ENCODE measurements at regions not wholly inside any gene's neighbourhood (a gene's known extent, or its start where the extent isn't known, plus 50 kb on each side); places are given as distances from the start of the nearest gene placed in this dataset.

GRCh38 chr5:158013939-158014338, 155.0 kb upstream of the CLINT1 start:
- Histone ChIP-seq H3K36me3 (ENCODE audit: insufficient read depth, low read length) (no peaks in the 10 kb centered on the region), H3K9me3 (ENCODE audit: low read length) (no peaks in the 10 kb centered on the region), H3K27ac (ENCODE audit: low read depth, low read length) (no peak overlapping the region), H3K4me1 (ENCODE audit: insufficient read depth, low read length) (no peaks in the 10 kb centered on the region), H3K9ac (ENCODE audit: low read length) (no peak overlapping the region), H3K27me3 (ENCODE audit: control insufficient read depth in 1 of 2, insufficient read depth in 2 of 2, low read length in 2 of 2) (no peaks in the 10 kb centered on the region), H3K4me3 (ENCODE audit: low read depth in 1 of 2, low read length in 2 of 2) (no peak overlapping the region)

DNA sequence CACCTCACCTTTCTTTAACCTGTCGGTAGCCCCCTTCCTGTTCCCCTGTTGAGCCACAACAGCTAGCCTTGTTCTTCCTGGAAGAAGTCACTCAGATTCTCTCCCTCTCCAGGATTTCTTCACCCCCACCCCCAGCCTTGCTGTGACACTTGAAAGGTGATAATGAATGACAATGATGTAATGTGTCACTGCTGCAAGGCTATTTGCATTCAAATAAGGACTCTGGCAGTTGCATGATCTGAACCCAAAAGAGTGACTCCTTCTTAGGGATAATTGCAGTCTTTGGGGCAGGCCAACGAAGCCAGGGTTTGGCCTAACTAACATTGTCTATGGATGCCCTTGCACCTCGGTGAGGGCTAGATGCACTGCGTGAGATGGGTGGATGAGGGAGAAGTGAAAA, 154.4 kb upstream of the CLINT1 start:
- H3K27ac ChIP-seq (ENCODE audit: low read depth, low read length) = no peak overlapping the region
- no peaks in the 10 kb centered on the region for H3K4me1 ChIP-seq (ENCODE audit: insufficient read depth, low read length)
- H3K27me3 ChIP-seq (ENCODE audit: control insufficient read depth in 1 of 2, insufficient read depth in 2 of 2, low read length in 2 of 2) = no peaks in the 10 kb centered on the region
- H3K9ac ChIP-seq (ENCODE audit: low read length) = no peak overlapping the region
- no peaks in the 10 kb centered on the region for H3K9me3 ChIP-seq (ENCODE audit: low read length)
- H3K4me3 ChIP-seq (ENCODE audit: low read depth in 1 of 2, low read length in 2 of 2) = no peak overlapping the region
- no peaks in the 10 kb centered on the region for H3K36me3 ChIP-seq (ENCODE audit: insufficient read depth, low read length)

GRCh38 chr5:158011422-158011821, 152.5 kb upstream of the CLINT1 start:
- no peak overlapping the region for H3K4me3 ChIP-seq (ENCODE audit: low read depth in 1 of 2, low read length in 2 of 2)
- H3K27ac ChIP-seq (ENCODE audit: low read depth, low read length) = no peak overlapping the region
- no peaks in the 10 kb centered on the region for H3K27me3 ChIP-seq (ENCODE audit: control insufficient read depth in 1 of 2, insufficient read depth in 2 of 2, low read length in 2 of 2)
- no peaks in the 10 kb centered on the region for H3K4me1 ChIP-seq (ENCODE audit: insufficient read depth, low read length)
- no peak overlapping the region for H3K9ac ChIP-seq (ENCODE audit: low read length)
- no peaks in the 10 kb centered on the region for H3K9me3 ChIP-seq (ENCODE audit: low read length)
- H3K36me3 ChIP-seq (ENCODE audit: insufficient read depth, low read length) = no peaks in the 10 kb centered on the region

GRCh38 chr5:158010831-158011230, 151.9 kb upstream of the CLINT1 start:
- Histone ChIP-seq H3K27ac (ENCODE audit: low read depth, low read length) (no peak overlapping the region), H3K4me1 (ENCODE audit: insufficient read depth, low read length) (no peaks in the 10 kb centered on the region), H3K4me3 (ENCODE audit: low read depth in 1 of 2, low read length in 2 of 2) (no peak overlapping the region), H3K27me3 (ENCODE audit: control insufficient read depth in 1 of 2, insufficient read depth in 2 of 2, low read length in 2 of 2) (no peaks in the 10 kb centered on the region), H3K9ac (ENCODE audit: low read length) (no peak overlapping the region), H3K9me3 (ENCODE audit: low read length) (no peaks in the 10 kb centered on the region), H3K36me3 (ENCODE audit: insufficient read depth, low read length) (no peaks in the 10 kb centered on the region)

- no peak overlapping the region for H3K27ac ChIP-seq (ENCODE audit: low read depth, low read length)
- H3K27me3 ChIP-seq (ENCODE audit: control insufficient read depth in 1 of 2, insufficient read depth in 2 of 2, low read length in 2 of 2) = no peaks in the 10 kb centered on the region
- H3K9ac ChIP-seq (ENCODE audit: low read length) = no peak overlapping the region
- no peak overlapping the region for H3K4me3 ChIP-seq (ENCODE audit: low read depth in 1 of 2, low read length in 2 of 2)
- no peaks in the 10 kb centered on the region for H3K9me3 ChIP-seq (ENCODE audit: low read length)
- no peaks in the 10 kb centered on the region for H3K4me1 ChIP-seq (ENCODE audit: insufficient read depth, low read length)
- no peaks in the 10 kb centered on the region for H3K36me3 ChIP-seq (ENCODE audit: insufficient read depth, low read length)
Observed at GRCh38 chr5:158007336-158007735, 148.4 kb upstream of the CLINT1 start.

DNA sequence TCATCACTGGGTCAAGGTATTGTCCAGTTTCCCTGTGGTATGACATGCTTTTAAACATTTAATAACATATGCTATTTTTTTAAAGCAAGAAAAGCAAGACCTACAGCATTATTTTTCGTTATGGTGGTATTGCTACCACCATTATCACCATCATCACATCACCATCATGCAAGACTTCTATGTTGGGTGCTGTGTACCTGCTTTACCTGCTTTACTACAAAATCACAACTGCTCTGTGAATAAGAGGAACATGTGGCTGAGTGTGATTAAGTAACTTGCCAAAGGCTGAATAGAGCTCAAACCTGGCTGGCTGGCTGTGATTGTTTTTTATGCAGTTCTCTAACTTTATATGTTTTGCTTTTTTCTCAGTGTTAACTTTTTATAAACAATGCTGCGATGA, 140.8 kb upstream of the CLINT1 start:
- no peak overlapping the region for H3K27ac ChIP-seq (ENCODE audit: low read depth, low read length)
- H3K27me3 ChIP-seq (ENCODE audit: control insufficient read depth in 1 of 2, insufficient read depth in 2 of 2, low read length in 2 of 2) = no peaks in the 10 kb centered on the region
- no peaks in the 10 kb centered on the region for H3K9me3 ChIP-seq (ENCODE audit: low read length)
- peaks cover 3% of the 10 kb centered on the region for H3K4me1 ChIP-seq (ENCODE audit: insufficient read depth, low read length)
- no peak overlapping the region for H3K4me3 ChIP-seq (ENCODE audit: low read depth in 1 of 2, low read length in 2 of 2)
- H3K9ac ChIP-seq (ENCODE audit: low read length) = no peak overlapping the region
- no peaks in the 10 kb centered on the region for H3K36me3 ChIP-seq (ENCODE audit: insufficient read depth, low read length)

- no peak overlapping the region for H3K4me3 ChIP-seq (ENCODE audit: low read depth in 1 of 2, low read length in 2 of 2)
- H3K9me3 ChIP-seq (ENCODE audit: low read length) = no peaks in the 10 kb centered on the region
- no peaks in the 10 kb centered on the region for H3K36me3 ChIP-seq (ENCODE audit: insufficient read depth, low read length)
- H3K27me3 ChIP-seq (ENCODE audit: control insufficient read depth in 1 of 2, insufficient read depth in 2 of 2, low read length in 2 of 2) = no peaks in the 10 kb centered on the region
- no peak overlapping the region for H3K9ac ChIP-seq (ENCODE audit: low read length)
- H3K4me1 ChIP-seq (ENCODE audit: insufficient read depth, low read length) = peaks cover 8% of the 10 kb centered on the region
- H3K27ac ChIP-seq (ENCODE audit: low read depth, low read length) = no peak overlapping the region
Observed at GRCh38 chr5:157997991-157998504, 139.1 kb upstream of the CLINT1 start.

GRCh38 chr5:157994906-157995519, 136.1 kb upstream of the CLINT1 start:
- Histone ChIP-seq H3K27me3 (ENCODE audit: control insufficient read depth in 1 of 2, insufficient read depth in 2 of 2, low read length in 2 of 2) (no peaks in the 10 kb centered on the region), H3K9ac (ENCODE audit: low read length) (no peak overlapping the region), H3K36me3 (ENCODE audit: insufficient read depth, low read length) (no peaks in the 10 kb centered on the region), H3K27ac (ENCODE audit: low read depth, low read length) (no peak overlapping the region), H3K4me3 (ENCODE audit: low read depth in 1 of 2, low read length in 2 of 2) (peak overlapping the region; percentile 0 to 28), H3K9me3 (ENCODE audit: low read length) (no peaks in the 10 kb centered on the region), H3K4me1 (ENCODE audit: insufficient read depth, low read length) (peaks cover 8% of the 10 kb centered on the region)

- no peak overlapping the region for H3K27ac ChIP-seq (ENCODE audit: low read depth, low read length)
Observed at GRCh38 chr5:157993986-157994691, 135.2 kb upstream of the CLINT1 start.

GRCh38 chr5:157993201-157993600, 134.3 kb upstream of the CLINT1 start:
- Histone ChIP-seq H3K27me3 (ENCODE audit: control insufficient read depth in 1 of 2, insufficient read depth in 2 of 2, low read length in 2 of 2) (no peaks in the 10 kb centered on the region), H3K4me1 (ENCODE audit: insufficient read depth, low read length) (peaks cover 8% of the 10 kb centered on the region), H3K36me3 (ENCODE audit: insufficient read depth, low read length) (no peaks in the 10 kb centered on the region), H3K9ac (ENCODE audit: low read length) (no peak overlapping the region), H3K27ac (ENCODE audit: low read depth, low read length) (no peak overlapping the region), H3K4me3 (ENCODE audit: low read depth in 1 of 2, low read length in 2 of 2) (no peak overlapping the region), H3K9me3 (ENCODE audit: low read length) (no peaks in the 10 kb centered on the region)

More at GRCh38 chr5:157993986-157994691, 135.2 kb upstream of the CLINT1 start:
- Histone ChIP-seq H3K27me3 (ENCODE audit: control insufficient read depth in 1 of 2, insufficient read depth in 2 of 2, low read length in 2 of 2) (no peaks in the 10 kb centered on the region), H3K4me1 (ENCODE audit: insufficient read depth, low read length) (peaks cover 8% of the 10 kb centered on the region), H3K36me3 (ENCODE audit: insufficient read depth, low read length) (no peaks in the 10 kb centered on the region), H3K9me3 (ENCODE audit: low read length) (no peaks in the 10 kb centered on the region), H3K4me3 (ENCODE audit: low read depth in 1 of 2, low read length in 2 of 2) (peak overlapping the region; percentile 0 to 28), H3K9ac (ENCODE audit: low read length) (no peak overlapping the region)

GRCh38 chr5:157990583-157991181, 131.7 kb upstream of the CLINT1 start:
- Histone ChIP-seq H3K4me3 (ENCODE audit: low read depth in 1 of 2, low read length in 2 of 2) (no peak overlapping the region), H3K9ac (ENCODE audit: low read length) (no peak overlapping the region), H3K36me3 (ENCODE audit: insufficient read depth, low read length) (no peaks in the 10 kb centered on the region), H3K9me3 (ENCODE audit: low read length) (no peaks in the 10 kb centered on the region), H3K4me1 (ENCODE audit: insufficient read depth, low read length) (peaks cover 8% of the 10 kb centered on the region), H3K27ac (ENCODE audit: low read depth, low read length) (no peak overlapping the region), H3K27me3 (ENCODE audit: control insufficient read depth in 1 of 2, insufficient read depth in 2 of 2, low read length in 2 of 2) (no peaks in the 10 kb centered on the region)

Data from muscle layer of colon (tissue), 2 donors.